Cerebellar cortex (tissue), 1 donor: ENCODE measurements at regions not wholly inside any gene's neighbourhood (a gene's known extent, or its start where the extent isn't known, plus 50 kb on each side); places are given as distances from the start of the nearest gene placed in this dataset.
"Not testable (repeated sequence)": the region's sequence is repeated elsewhere in the genome, so short reads cannot be mapped to it uniquely, and the experiment has no call there.

Experiments
- DNase-seq: peaks from one replicate; pipeline ENCODE4 v3.0.0-alpha.2; 2015; ENCODE audit warnings: low spot score

- DNase-seq = not testable (repeated sequence)
These were observed 55.9 kb upstream of the ACSM6 start for GRCh38 chr10:95137990-95138625.

- no peak for DNase-seq
These were observed 59.5 kb upstream of the ACSM6 start for GRCh38 chr10:95134490-95134889.

- DNase-seq = no peak
These were observed 60.0 kb upstream of the ACSM6 start for GRCh38 chr10:95133997-95134396.

- DNase-seq = peak; percentile 59
These were observed 60.9 kb upstream of the ACSM6 start for GRCh38 chr10:95133016-95133752.

- not testable (repeated sequence) for DNase-seq
These were observed 61.1 kb upstream of the CYP2C8 start for GRCh38 chr10:95130429-95130828.

GRCh38 chr10:95125582-95125981 is 56.3 kb upstream of the CYP2C8 start:
- no peak for DNase-seq

GRCh38 chr10:95122736-95123135 is 53.4 kb upstream of the CYP2C8 start:
- no peak for DNase-seq

- DNase-seq = no peak
These were observed 52.6 kb upstream of the CYP2C8 start for GRCh38 chr10:95121904-95122303.
